Testis (tissue), 2 donors: ENCODE measurements at regions not wholly inside any gene's neighbourhood (a gene's known extent, or its start where the extent isn't known, plus 50 kb on each side); places are given as distances from the start of the nearest gene placed in this dataset.

Experiments
- DNase-seq: peaks from one replicate; pipeline ENCODE4 v3.0.0-alpha.2; 2019
- H3K27ac ChIP-seq, 2 donors: fragments of 200-600 bp; sonication (generic); one replicate each; pipeline ENCODE4 v1.5.1; 2019
- H3K27me3 ChIP-seq: fragments of 200-600 bp; sonication (generic); one replicate; pipeline ENCODE4 v1.5.1; 2019
- H3K36me3 ChIP-seq: fragments of 200-600 bp; sonication (generic); one replicate; pipeline ENCODE4 v1.5.1; 2017; ENCODE audit warnings: low read depth; ENCODE audit errors: missing control alignments
- H3K4me1 ChIP-seq: fragments of 200-600 bp; sonication (generic); one replicate; pipeline ENCODE4 v1.5.1; 2019
- H3K4me3 ChIP-seq, 2 donors: fragments of 200-600 bp; sonication (generic); one replicate each; pipeline ENCODE4 v1.5.1; 2017 to 2019
- H3K9me3 ChIP-seq: fragments of 200-600 bp; sonication (generic); one replicate; pipeline ENCODE4 v1.5.1; 2017
- CTCF ChIP-seq, 3 experiments: fragments of 450-650 bp in 2 of 3; fragments of 200-600 bp in 1 of 3; sonication (generic) in 1 of 3; IDR thresholded peaks; one replicate each; pipeline ENCODE4 v1.5.1; 2016 to 2019; ENCODE audit warnings: antibody characterized with exemption in 3 of 3, mild to moderate bottlenecking in 2 of 3, moderate library complexity in 1 of 3
- POLR2A ChIP-seq: fragments of 450-650 bp; IDR thresholded peaks from one replicate; pipeline ENCODE4 v1.6.1; 2017; ENCODE audit warnings: antibody characterized with exemption, mild to moderate bottlenecking, moderate library complexity
- WGBS, 2 donors: methylation state at CpG; one replicate each; pipeline ENCODE4 v1.1.5; 2018; 5-methylcytosine and 5-hydroxymethylcytosine counted together
- intact Hi-C: fragments of 100-400 bp; cut with DNase I; formaldehyde crosslinking; loops from one replicate; pipeline ENCODE4 v1.15.1; 2023; ENCODE audit warnings: low total_unique reads

GRCh38 chr3:53975382-53975781 is 83.7 kb upstream of the SELENOK start:
- Histone ChIP-seq H3K4me1 (no peaks in the 10 kb centered on the region), H3K4me3 (no peak overlapping the region), H3K9me3 (no peaks in the 10 kb centered on the region), H3K27ac (no peak overlapping the region), H3K36me3 (no peaks in the 10 kb centered on the region), H3K27me3 (no peaks in the 10 kb centered on the region)
- TF ChIP-seq POLR2A (no peak), CTCF (IDR thresholded peaks at IDR 0.05) (no peak)
- DNase-seq: no peak
- intact Hi-C loops: no loop called here
- WGBS, 2 donors: 80 to 89% methylated on average over 2 of the region's 2 CpGs

GRCh38 chr3:53974324-53974723 is 82.7 kb upstream of the SELENOK start:
- no peak overlapping the region for H3K27ac ChIP-seq
- no peak for TF ChIP-seq CTCF (IDR thresholded peaks at IDR 0.05)
- no peak for TF ChIP-seq POLR2A
- H3K4me1 ChIP-seq: no peaks in the 10 kb centered on the region
- H3K27me3 ChIP-seq: no peaks in the 10 kb centered on the region
- WGBS, 2 donors: 36 to 41% methylated on average over 2 of the region's 2 CpGs
- H3K4me3 ChIP-seq: no peak overlapping the region
- no peaks in the 10 kb centered on the region for H3K9me3 ChIP-seq
- DNase-seq: no peak
- intact Hi-C loops: no loop called here
- no peaks in the 10 kb centered on the region for H3K36me3 ChIP-seq

- no peaks in the 10 kb centered on the region for H3K4me1 ChIP-seq
These were observed 82.2 kb upstream of the SELENOK start for GRCh38 chr3:53973905-53974304.

GRCh38 chr3:53970661-53971060 is 79.0 kb upstream of the SELENOK start:
- Histone ChIP-seq H3K4me1 (no peaks in the 10 kb centered on the region), H3K27ac (no peak overlapping the region), H3K4me3 (no peak overlapping the region), H3K36me3 (no peaks in the 10 kb centered on the region), H3K9me3 (no peaks in the 10 kb centered on the region), H3K27me3 (no peaks in the 10 kb centered on the region)
- DNase-seq: no peak
- TF ChIP-seq POLR2A (no peak), CTCF (IDR thresholded peaks at IDR 0.05) (no peak)
- intact Hi-C loops: no loop called here
- WGBS, 2 donors: 59 to 60% methylated on average over 3 of the region's 3 CpGs

More at GRCh38 chr3:53973905-53974304, 82.2 kb upstream of the SELENOK start:
- no peaks in the 10 kb centered on the region for H3K36me3 ChIP-seq
- DNase-seq: no peak
- H3K27me3 ChIP-seq: no peaks in the 10 kb centered on the region
- no peak overlapping the region for H3K27ac ChIP-seq
- no peak overlapping the region for H3K4me3 ChIP-seq
- WGBS, 2 donors: 44 to 49% methylated on average over 4 of the region's 4 CpGs
- intact Hi-C loops: no loop called here
- no peaks in the 10 kb centered on the region for H3K9me3 ChIP-seq
- TF ChIP-seq CTCF (IDR thresholded peaks at IDR 0.05) (no peak), POLR2A (no peak)

- WGBS, 2 donors: 84 to 91% methylated on average over 7 of the region's 7 CpGs
- TF ChIP-seq CTCF (IDR thresholded peaks at IDR 0.05): no peak
- TF ChIP-seq POLR2A: no peak
- no peak for DNase-seq
These were observed 77.4 kb upstream of the SELENOK start for GRCh38 chr3:53969086-53969485.

More at GRCh38 chr3:53969086-53969485, 77.4 kb upstream of the SELENOK start:
- Histone ChIP-seq H3K27me3 (no peaks in the 10 kb centered on the region), H3K27ac (no peak overlapping the region), H3K9me3 (no peaks in the 10 kb centered on the region), H3K36me3 (no peaks in the 10 kb centered on the region), H3K4me3 (no peak overlapping the region), H3K4me1 (no peaks in the 10 kb centered on the region)
- intact Hi-C loops: no loop called here
